ENCODE measurements at regions not wholly inside any gene's neighbourhood (a gene's known extent, or its start where the extent isn't known, plus 50 kb on each side); places are given as distances from the start of the nearest gene placed in this dataset.

- no peak overlapping the region for H3K4me2 ChIP-seq
- 66% methylated on average over 3 of the region's 3 CpGs for WGBS (ENCODE audit: missing lambda C conversion rate)
- no peak overlapping the region for H3K27ac ChIP-seq
- H3K4me3 ChIP-seq, result no peak overlapping the region
- ChIA-PET CTCF (interaction anchor here (0.6 to 3.2 kb wide), 2 partner anchors 10 to 1997 kb away, joined by 4 to 11 read pairs; no protein-coding TSS in a partner anchor), POLR2A (no interaction called here)
- no peaks in the 10 kb centered on the region for H3K4me1 ChIP-seq
- no peaks in the 10 kb centered on the region for H3K9me3 ChIP-seq
- ATAC-seq (no peak), FAIRE-seq (no peak), DNase-seq (ENCODE audit: low read depth in 1 of 2, low spot score in 1 of 2) (no peak)
- TF ChIP-seq RCOR1 (IDR thresholded peaks at IDR 0.05; ENCODE audit: low read depth, low read length) (no peak), TFCP2L1 (CRISPR knock-in tag; IDR thresholded peaks at IDR 0.05) (no peak), HOXA7 (CRISPR knock-in tag; IDR thresholded peaks at IDR 0.05) (no peak), POLR2A (IDR thresholded peaks at IDR 0.05; ENCODE audit: low read length) (no peak), SMC3 (IDR thresholded peaks at IDR 0.05) (no peak), GATA3 (IDR thresholded peaks at IDR 0.05; ENCODE audit: borderline replicate concordance) (no peak)
Observed at GRCh38 chr1:239800861-239801260, 290.8 kb upstream of the FMN2 start.

- TF ChIP-seq MAZ (IDR thresholded peaks at IDR 0.05; ENCODE audit: borderline replicate concordance, low read depth, low read length) (no peak), ZFP36 (IDR thresholded peaks at IDR 0.05; ENCODE audit: borderline replicate concordance, partially characterized antibody) (no peak), KDM5A (IDR thresholded peaks at IDR 0.05) (no peak), HES2 (IDR thresholded peaks at IDR 0.05) (no peak), E2F6 (IDR thresholded peaks at IDR 0.05; ENCODE audit: borderline replicate concordance, low read depth) (no peak), RNF2 (IDR thresholded peaks at IDR 0.05; ENCODE audit: borderline replicate concordance, low read depth) (no peak), MAX (IDR thresholded peaks at IDR 0.05) (no peak), HEYL (CRISPR knock-in tag; IDR thresholded peaks at IDR 0.05) (no peak), USF2 (IDR thresholded peaks at IDR 0.05) (no peak), ZNF302 (CRISPR knock-in tag; IDR thresholded peaks at IDR 0.05) (no peak), REST (IDR thresholded peaks at IDR 0.05) (no peak), FOSB (CRISPR knock-in tag; IDR thresholded peaks at IDR 0.05) (no peak)
- no peak overlapping the region for H3K4me3 ChIP-seq
- ATAC-seq (no peak), DNase-seq (ENCODE audit: low read depth in 1 of 2, low spot score in 1 of 2) (no peak), FAIRE-seq (no peak)
- ChIA-PET CTCF (interaction anchor here (1.1 to 3.2 kb wide), 4 partner anchors 8 to 149 kb away, joined by 3 to 11 read pairs (median 3); no protein-coding TSS in a partner anchor), POLR2A (no interaction called here)
- no peaks in the 10 kb centered on the region for H3K4me1 ChIP-seq
- H3K27ac ChIP-seq, result no peak overlapping the region
- WGBS (ENCODE audit: missing lambda C conversion rate), result 40% methylated on average over 3 of the region's 3 CpGs
- H3K9me3 ChIP-seq, result no peaks in the 10 kb centered on the region
- no peak overlapping the region for H3K4me2 ChIP-seq
Observed at GRCh38 chr1:239802275-239802674, 289.4 kb upstream of the FMN2 start.

- TF ChIP-seq E2F6 (IDR thresholded peaks at IDR 0.05; ENCODE audit: borderline replicate concordance, low read depth) (no peak), PHF8 (IDR thresholded peaks at IDR 0.05; ENCODE audit: borderline replicate concordance, low read depth) (no peak), HOXB13 (CRISPR knock-in tag; IDR thresholded peaks at IDR 0.05; ENCODE audit: low read depth) (no peak), ATOH8 (CRISPR knock-in tag; IDR thresholded peaks at IDR 0.05; ENCODE audit: low read depth) (no peak), USF2 (IDR thresholded peaks at IDR 0.05) (no peak), BCL3 (IDR thresholded peaks at IDR 0.05) (no peak), NPAS2 (CRISPR knock-in tag; IDR thresholded peaks at IDR 0.05; ENCODE audit: borderline replicate concordance) (no peak), EHMT2 (IDR thresholded peaks at IDR 0.05; ENCODE audit: low read depth) (no peak)
- no peak overlapping the region for H3K4me2 ChIP-seq
- no peak for FAIRE-seq
- H3K4me1 ChIP-seq, result no peaks in the 10 kb centered on the region
- H3K4me3 ChIP-seq, result no peak overlapping the region
- WGBS (ENCODE audit: missing lambda C conversion rate), result 61% methylated on average over 6 of the region's 6 CpGs
- ATAC-seq, result no peak
- ChIA-PET POLR2A (no interaction called here), CTCF (interaction anchor here (1.1 to 1.8 kb wide), 2 partner anchors 11 kb away, joined by 3 to 7 read pairs; no protein-coding TSS in a partner anchor)
- no peaks in the 10 kb centered on the region for H3K9me3 ChIP-seq
- no peak for DNase-seq (ENCODE audit: low read depth in 1 of 2, low spot score in 1 of 2)
- H3K27ac ChIP-seq, result no peak overlapping the region
Observed at GRCh38 chr1:239803781-239804180, 287.9 kb upstream of the FMN2 start.

All from A549 (cell line).